ENCODE measurements at regions not wholly inside any gene's neighbourhood (a gene's known extent, or its start where the extent isn't known, plus 50 kb on each side); places are given as distances from the start of the nearest gene placed in this dataset.
"Not testable (repeated sequence)": the region's sequence is repeated elsewhere in the genome, so short reads cannot be mapped to it uniquely, and the experiment has no call there.

GRCh38 chr13:81197483-81197882 lies 856.6 kb upstream of the SPRY2 start:
- TF ChIP-seq EP300 (IDR thresholded peaks at IDR 0.05) = no peak
- no peak for TF ChIP-seq CTCF (IDR thresholded peaks at IDR 0.05)
- TF ChIP-seq POLR2A (IDR thresholded peaks at IDR 0.05) = no peak
- TF ChIP-seq POLR2AphosphoS5 (IDR thresholded peaks at IDR 0.05) = no peak
- no peaks in the 10 kb centered on the region for H3K27me3 ChIP-seq
- H3K9me3 ChIP-seq = peaks cover 0 to 7% (median 0%) of the 10 kb centered on the region in 3 donors
- ATAC-seq = no peak
- no peaks in the 10 kb centered on the region for H3K36me3 ChIP-seq
- WGBS, 2 donors (ENCODE audit: low coverage in 1 of 2) = 33 to 41% methylated on average over 1 of the region's 1 CpG
- H3K27ac ChIP-seq = no peak overlapping the region
- no peak overlapping the region for H3K4me3 ChIP-seq
- H3K4me1 ChIP-seq = no peaks in the 10 kb centered on the region

- H3K4me3 ChIP-seq = no peak overlapping the region
- ATAC-seq = no peak
- H3K36me3 ChIP-seq = no peaks in the 10 kb centered on the region
- H3K4me1 ChIP-seq = no peaks in the 10 kb centered on the region
- H3K27me3 ChIP-seq = no peaks in the 10 kb centered on the region
- no peak overlapping the region for H3K27ac ChIP-seq
- peaks cover 0 to 7% (median 0%) of the 10 kb centered on the region in 3 donors for H3K9me3 ChIP-seq
- no peak for TF ChIP-seq POLR2AphosphoS5 (IDR thresholded peaks at IDR 0.05)
- TF ChIP-seq EP300 (IDR thresholded peaks at IDR 0.05) = no peak
- TF ChIP-seq CTCF (IDR thresholded peaks at IDR 0.05) = no peak
- TF ChIP-seq POLR2A (IDR thresholded peaks at IDR 0.05) = no peak
Observed at GRCh38 chr13:81194362-81194761, 853.4 kb upstream of the SPRY2 start.

GRCh38 chr13:81184556-81185265 lies 843.8 kb upstream of the SPRY2 start:
- no peaks in the 10 kb centered on the region for H3K9me3 ChIP-seq
- TF ChIP-seq POLR2AphosphoS5 (IDR thresholded peaks at IDR 0.05) (no peak), POLR2A (IDR thresholded peaks at IDR 0.05) (no peak), CTCF (IDR thresholded peaks at IDR 0.05) (no peak), EP300 (IDR thresholded peaks at IDR 0.05) (no peak)
- no peak overlapping the region for H3K4me3 ChIP-seq
- H3K27me3 ChIP-seq = no peaks in the 10 kb centered on the region
- ATAC-seq = no peak
- H3K27ac ChIP-seq = no peak overlapping the region
- no peaks in the 10 kb centered on the region for H3K4me1 ChIP-seq
- 82 to 100% methylated on average over 2 to 3 of the region's 3 CpGs for WGBS, 2 donors (ENCODE audit: low coverage in 1 of 2)
- no peaks in the 10 kb centered on the region for H3K36me3 ChIP-seq

GRCh38 chr13:81172603-81173002 lies 831.7 kb upstream of the SPRY2 start:
- Histone ChIP-seq H3K36me3 (no peaks in the 10 kb centered on the region), H3K27ac (no peak overlapping the region), H3K9me3 (no peaks in the 10 kb centered on the region), H3K27me3 (no peaks in the 10 kb centered on the region), H3K4me1 (no peaks in the 10 kb centered on the region), H3K4me3 (no peak overlapping the region)
- no peak for TF ChIP-seq POLR2AphosphoS5 (IDR thresholded peaks at IDR 0.05)
- no peak for TF ChIP-seq POLR2A (IDR thresholded peaks at IDR 0.05)
- TF ChIP-seq EP300 (IDR thresholded peaks at IDR 0.05) = no peak
- no peak for TF ChIP-seq CTCF (IDR thresholded peaks at IDR 0.05)
- WGBS, 2 donors (ENCODE audit: low coverage in 1 of 2) = 68 to 100% methylated on average over 3 of the region's 3 CpGs
- ATAC-seq = no peak

GRCh38 chr13:81171065-81171647 lies 830.2 kb upstream of the SPRY2 start:
- 21 to 34% methylated on average over 3 of the region's 3 CpGs for WGBS, 2 donors (ENCODE audit: low coverage in 1 of 2)

GRCh38 chr13:81163823-81164222 lies 822.9 kb upstream of the SPRY2 start:
- 50 to 75% methylated on average over 1 of the region's 1 CpG for WGBS, 2 donors (ENCODE audit: low coverage in 1 of 2)
- not testable (repeated sequence) for ATAC-seq, H3K36me3 ChIP-seq, H3K27me3 ChIP-seq, H3K4me3 ChIP-seq, H3K27ac ChIP-seq, H3K9me3 ChIP-seq, H3K4me1 ChIP-seq

More at GRCh38 chr13:81171065-81171647, 830.2 kb upstream of the SPRY2 start:
- H3K27ac ChIP-seq = no peak overlapping the region
- no peaks in the 10 kb centered on the region for H3K27me3 ChIP-seq
- no peaks in the 10 kb centered on the region for H3K36me3 ChIP-seq
- TF ChIP-seq CTCF (IDR thresholded peaks at IDR 0.05) (peak in 3 of 4 experiments; percentile 14 to 15 (median 14)), POLR2AphosphoS5 (IDR thresholded peaks at IDR 0.05) (no peak)
- no peak overlapping the region for H3K4me3 ChIP-seq
- H3K9me3 ChIP-seq = no peaks in the 10 kb centered on the region
- no peaks in the 10 kb centered on the region for H3K4me1 ChIP-seq
- ATAC-seq = no peak

All from gastroesophageal sphincter (tissue), 4 donors.